Fibroblast of skin of left quadriceps (primary cell): ENCODE measurements at regions not wholly inside any gene's neighbourhood (a gene's known extent, or its start where the extent isn't known, plus 50 kb on each side); places are given as distances from the start of the nearest gene placed in this dataset.
"Not testable (repeated sequence)": the region's sequence is repeated elsewhere in the genome, so short reads cannot be mapped to it uniquely, and the experiment has no call there.

Experiments
- DNase-seq, 2 experiments: peaks; one replicate each; pipeline ENCODE4 v3.0.0-alpha.2; 2013; ENCODE audit warnings: low read depth in 2 of 2

DNA sequence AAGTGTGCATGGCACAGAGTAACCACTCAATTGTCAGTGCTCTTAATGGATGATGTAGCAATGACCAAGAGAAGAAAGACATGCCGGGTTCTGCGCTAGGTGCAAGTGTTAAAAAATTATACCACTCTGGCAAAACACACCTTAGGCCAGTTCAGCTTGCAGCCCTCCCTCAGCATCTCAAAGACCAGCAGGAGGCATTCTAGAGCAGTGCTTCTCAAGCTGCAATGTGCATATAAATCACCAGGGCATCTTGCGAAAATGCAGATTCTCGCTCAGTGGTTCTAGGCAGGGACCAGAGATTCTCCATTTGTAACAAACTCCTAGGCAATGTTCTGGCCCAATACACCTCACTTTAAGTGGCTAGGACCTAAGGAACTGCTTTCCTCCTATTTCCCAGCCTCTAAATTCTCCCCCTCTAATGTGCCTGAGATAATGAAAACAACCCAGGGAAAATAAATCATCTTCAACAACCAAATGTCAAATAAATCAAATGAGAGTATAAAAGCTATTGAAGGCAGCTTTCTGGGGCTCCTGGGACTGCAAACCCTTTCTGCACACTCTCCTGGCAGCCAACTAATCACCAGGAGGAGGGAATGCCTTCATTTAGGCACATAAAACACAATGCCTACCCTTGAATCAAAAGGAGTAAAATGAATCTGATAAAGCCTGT is 337.2 kb upstream of the API5 start:
- no peak for DNase-seq

DNA sequence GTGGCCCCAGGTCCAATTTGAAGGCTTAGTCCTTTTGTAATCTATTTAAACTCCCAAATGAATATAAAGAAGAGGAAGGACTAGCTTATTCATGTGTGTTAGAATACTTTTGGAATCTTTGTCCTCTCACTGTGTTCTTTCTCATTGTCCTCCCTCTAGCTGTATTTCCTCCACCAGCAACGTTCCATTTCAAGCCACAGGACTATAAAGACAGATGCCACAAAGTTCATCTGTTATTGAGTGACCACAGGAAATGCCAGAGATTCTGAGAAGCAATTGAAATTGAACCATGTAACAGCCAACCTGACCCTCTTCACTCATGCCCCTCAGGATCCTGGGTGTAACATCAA is 336.6 kb upstream of the API5 start:
- no peak for DNase-seq

DNA sequence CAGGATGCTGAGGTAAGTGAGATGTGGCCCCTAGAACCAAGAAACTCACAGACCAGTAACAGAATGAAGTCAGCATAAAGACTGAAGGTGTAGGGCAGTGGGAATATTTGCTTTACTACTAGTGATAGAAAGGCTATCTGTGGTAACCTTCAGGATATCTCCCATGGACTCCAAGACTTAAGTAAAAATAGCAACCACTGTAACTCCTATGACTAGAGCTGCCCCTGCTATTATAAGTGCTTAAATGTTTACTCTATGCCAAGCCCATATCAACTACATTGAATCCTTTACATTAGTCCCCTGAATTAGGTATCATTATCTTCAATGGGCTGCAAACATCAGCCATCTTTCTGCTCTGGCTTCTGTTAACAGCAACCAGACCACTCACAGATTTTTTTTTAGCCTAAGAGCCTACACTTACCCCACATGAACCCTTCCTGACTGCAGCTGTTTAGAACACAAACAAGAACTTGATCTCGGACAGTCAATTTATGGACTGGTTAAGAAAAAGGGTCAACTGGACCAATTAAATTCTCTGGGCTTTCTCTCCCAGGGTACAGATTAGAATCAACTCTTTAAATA is 335.1 kb upstream of the API5 start:
- no peak for DNase-seq

DNA sequence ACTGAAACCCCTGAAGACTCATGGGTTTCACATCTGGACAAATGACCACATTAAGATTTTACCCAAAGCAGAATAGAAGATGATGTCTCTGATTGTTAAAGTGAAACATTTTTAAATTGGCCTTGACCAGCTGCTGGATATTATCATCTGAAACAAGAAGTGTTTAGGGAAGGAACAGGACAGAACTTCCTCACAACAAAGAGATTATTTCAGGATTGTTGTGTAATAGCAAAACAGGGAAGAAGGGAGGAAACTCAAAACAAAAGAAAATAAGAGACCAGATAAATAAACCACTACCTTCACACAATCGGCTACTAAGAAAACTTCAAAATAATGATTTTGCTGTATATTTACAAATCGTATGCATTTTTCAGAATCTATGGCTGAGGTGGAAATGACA is 319.2 kb upstream of the API5 start:
- no peak for DNase-seq

DNA sequence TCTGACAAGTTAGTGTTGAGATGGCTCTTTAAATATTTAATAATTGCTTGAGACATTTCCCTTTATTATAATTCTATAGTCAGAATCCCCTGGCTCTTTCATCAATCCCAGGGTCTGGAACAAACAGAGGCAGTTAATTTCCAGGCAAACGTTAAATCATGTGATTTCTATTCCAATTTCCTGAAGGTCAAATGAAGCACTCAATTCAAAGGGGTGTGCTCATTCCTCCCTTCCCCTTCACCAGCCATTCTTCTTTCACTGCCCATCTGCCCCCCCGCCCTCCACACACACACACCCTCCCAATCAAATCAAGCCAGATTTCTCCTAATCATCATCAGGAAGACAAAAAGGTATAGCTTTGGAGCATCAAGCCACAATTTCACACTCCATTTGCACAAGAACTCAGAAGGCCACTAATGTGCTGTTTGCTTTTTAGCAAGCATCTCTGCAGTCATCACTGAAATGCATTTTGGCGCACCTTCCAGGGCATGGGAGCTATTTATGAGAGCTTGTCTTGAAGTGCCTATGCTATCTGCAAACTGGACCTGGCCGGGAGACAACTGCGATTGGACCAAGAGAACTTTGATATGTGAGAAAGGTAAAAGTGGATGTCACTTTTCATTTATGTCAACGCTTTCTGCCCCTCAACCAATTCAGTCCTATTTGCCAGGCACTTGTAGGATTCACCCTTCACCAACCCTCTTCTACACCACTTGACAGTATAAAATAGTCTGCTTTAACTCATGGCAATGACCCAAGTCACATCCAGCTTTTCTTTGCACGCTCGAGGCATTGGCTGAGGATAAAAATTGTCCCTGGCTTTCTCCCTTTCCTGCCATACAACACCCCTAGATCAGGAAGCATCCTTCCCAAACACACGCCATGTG is 315.1 kb upstream of the API5 start:
- DNase-seq = no peak

DNA sequence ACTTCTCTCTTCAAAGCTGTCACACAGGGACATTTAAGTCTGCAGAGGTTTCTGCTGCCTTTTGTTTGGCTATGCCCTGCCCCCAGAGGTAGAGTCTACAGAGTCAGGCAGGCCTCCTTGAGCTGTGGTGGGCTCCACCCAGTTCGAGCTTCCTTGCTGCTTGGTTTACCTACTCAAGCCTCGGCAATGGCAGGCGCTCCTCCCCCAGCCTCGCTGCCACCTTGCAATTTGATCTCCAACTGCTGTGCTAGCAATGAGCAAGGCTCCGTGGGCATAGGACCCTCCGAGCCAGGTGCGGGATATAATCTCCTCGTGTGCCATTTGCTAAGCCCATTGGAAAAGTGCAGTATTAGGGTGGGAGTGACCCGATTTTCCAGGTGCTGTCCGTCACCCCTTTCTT is 306.9 kb upstream of the API5 start:
- DNase-seq = not testable (repeated sequence)

DNA sequence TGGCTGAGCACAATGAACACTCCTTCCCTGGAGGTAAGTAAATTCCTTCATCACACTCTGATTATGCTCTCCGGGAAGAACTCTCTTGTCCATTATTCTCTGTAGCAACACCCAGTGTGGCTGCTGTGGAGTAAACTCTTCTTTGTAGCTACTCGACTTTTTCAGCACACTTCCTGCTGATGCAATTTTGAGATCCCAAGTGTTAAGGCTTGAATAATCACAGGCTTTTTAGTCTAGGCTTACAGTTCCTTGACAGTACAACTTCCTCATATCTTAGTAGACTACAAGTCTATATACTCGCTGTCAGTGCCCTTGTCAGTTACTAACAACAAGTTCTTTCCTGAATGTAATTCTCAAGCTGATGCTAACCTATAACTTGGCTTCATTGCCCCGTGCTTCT is 301.8 kb upstream of the API5 start:
- DNase-seq = no peak

DNA sequence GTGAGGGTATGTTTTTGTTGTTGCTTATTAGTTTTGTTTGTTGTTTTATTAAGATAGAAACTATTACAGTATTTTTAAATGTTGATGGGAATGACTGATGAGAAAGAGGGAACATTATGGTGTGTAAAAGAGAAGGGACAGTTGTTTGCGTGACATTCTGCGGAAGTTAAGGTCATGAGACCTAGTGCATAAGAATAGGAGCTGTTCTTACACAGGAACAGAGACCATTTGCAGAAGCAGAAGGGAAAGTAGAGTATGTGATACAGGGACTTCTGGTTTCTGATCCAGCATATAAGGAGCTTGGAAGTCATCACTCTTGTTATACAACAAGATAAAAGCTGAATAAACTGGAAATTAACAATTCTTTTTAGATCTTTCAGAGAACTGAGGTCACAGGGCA is 299.2 kb upstream of the API5 start:
- DNase-seq = no peak

DNA sequence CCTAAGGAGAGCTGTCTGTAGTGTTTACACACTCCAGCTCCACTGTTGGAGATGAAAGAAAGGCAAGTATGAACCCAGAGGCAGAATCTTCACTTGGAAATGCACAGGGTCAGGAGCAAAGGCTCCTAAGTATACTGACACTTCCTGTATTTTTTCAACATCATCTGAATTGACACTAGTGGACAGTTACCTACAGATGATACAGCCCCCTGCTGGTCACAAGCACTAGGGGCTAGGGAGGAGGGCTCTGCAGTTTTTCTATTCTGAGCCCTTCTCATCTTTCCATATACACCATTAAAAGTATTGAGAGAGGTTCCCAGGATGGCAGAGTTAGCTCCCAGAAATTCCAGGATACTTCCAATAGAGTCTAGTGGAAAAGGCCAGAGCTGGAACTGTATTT is 290.3 kb upstream of the API5 start:
- no peak for DNase-seq

DNA sequence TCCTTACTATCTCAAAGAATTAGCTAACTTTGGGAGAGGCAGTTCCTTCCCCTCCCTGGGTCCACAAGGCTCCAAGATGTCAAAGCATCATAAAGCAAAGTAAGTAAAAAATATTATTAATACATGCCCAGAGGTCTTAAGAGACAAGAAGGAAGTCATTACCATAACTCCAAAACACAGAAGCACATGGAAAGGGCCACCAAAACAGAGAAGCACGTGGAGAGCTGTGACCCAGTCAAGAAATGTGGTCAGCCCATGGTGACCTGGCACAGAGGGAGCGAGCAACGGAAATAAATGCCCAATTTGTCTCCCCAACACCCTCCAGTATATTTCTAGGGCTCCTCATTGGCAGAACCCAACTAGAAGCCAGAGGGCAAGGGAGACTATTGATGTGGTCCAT is 277.5 kb upstream of the API5 start:
- no peak for DNase-seq

DNA sequence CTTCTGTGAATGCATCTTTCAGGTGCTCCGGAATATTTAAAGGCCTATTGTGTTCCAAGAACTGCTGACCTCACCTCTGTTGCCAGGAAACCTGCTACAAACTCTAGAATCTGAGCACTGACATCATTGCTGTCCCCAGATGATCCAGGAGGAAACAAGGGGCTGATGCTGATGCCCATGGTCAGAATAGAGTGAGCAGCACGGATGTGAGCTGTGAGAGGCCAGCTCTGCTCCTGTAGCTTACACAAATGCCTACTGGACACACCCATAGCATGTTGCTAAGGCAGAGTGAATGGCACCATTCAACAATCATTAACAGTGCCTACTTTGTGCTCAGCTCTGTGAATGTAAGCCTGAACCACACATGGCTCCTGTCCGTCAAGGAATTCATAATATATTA is 276.7 kb upstream of the API5 start:
- DNase-seq = no peak

DNA sequence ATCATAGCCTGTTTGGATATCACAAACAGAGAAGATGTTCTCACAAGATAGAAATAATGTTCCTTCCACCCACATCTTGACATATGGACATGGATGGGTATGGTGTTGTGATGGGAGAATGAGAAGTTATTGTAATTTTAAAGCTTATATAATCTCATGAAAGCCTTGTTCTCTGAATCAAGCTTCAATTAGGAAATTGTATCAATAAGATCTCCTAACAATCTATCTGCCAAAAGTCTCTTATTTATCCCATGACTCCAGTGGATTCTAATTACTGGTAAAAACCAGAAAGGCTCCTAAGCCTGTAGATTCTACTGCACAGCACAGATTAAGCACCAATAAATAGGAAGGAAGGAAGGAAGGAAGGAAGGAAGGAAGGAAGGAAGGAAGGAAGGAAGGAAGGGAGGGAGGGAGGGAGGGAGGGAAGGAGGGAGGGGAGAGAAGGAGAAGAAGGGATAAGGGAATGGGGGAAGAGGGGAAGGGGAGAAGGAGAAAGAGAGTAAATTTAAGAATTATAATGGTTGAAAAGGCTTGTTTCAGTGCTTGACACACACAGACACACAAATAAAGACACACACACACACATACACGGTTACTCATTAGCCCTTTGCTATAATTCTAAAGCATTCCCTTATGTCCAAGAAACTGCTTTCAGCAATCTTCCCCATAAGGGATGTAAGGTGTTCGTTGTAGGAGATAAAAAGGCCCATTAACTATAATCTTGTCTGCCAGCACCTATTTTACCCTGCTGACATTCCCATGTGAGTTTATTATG is 258.0 kb upstream of the API5 start:
- DNase-seq = no peak

DNA sequence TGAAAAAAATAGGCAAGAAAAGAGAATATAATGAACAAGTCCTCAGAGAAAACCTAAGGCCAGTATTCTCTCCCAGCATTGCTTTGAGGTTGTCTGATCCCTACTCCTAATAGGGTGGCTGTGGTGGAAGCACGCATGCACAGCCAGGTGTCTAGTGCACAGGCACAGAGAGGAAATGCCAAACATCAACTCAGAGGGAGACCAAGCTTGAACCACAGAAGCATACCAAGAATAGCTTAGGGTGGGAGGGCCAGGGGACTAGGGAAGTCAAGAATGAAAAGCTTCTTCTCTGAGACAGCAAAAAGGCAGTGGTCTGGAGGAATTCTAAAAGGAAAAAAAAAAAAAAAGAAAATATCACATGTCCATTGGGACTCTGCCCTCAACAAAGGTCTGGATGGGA is 244.1 kb upstream of the API5 start:
- DNase-seq = no peak

DNA sequence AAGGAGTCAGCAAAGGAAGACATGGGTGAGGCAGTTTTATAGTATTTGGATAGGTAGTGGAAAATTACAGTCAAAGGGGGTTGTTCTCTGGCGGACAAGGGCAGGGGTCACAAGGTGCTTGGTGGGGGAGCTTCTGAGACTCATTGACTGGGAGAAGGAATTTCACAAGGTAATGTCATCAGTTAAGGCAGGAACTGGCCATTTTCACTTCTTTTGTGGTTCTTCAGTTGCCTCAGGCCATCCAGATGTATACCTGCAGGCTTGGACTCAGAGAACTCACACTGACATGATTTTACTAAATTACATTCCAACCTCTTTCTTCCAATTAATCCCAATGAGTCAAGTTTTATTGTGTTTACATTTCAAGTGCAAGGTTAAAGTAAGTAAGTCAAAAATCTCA is 240.5 kb upstream of the API5 start:
- DNase-seq = no peak

DNA sequence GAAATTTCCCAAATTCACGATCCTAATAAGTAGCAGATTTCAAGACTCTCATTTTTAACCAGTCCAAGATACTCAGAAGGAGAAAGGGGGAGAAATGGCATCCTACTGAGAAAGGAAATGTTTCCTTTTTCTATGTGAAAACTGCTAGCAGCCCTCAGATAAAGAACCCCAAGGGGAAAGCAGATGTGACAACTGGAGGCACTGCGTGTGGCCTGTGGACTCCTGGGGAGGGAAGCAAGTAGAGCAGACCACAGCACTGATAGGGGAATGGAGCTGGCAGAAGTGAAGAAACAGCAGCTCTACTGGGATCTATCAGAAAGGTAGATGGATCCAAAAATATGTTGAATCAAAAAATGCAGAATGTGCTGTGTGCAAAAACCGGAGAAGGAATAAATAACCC is 239.7 kb upstream of the API5 start:
- DNase-seq = no peak

DNA sequence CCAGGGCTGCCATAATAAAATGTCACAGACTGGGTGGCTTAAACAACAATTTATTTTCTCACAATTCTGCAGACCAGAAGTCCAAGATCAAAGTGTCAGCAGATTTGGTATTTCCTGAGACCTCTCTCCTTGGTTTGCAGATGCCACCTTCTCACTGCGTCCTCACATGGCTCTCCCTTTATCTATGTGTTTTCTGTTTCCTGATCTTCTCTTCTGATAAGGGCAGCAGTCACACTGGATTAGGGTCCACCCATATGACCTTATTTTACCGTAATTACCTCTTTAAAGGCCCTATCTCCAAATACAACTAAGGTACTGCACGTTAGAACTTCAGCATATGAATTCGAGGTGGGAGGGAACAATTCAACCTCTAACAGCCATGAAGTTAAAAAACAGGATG is 238.9 kb upstream of the API5 start:
- DNase-seq = no peak

DNA sequence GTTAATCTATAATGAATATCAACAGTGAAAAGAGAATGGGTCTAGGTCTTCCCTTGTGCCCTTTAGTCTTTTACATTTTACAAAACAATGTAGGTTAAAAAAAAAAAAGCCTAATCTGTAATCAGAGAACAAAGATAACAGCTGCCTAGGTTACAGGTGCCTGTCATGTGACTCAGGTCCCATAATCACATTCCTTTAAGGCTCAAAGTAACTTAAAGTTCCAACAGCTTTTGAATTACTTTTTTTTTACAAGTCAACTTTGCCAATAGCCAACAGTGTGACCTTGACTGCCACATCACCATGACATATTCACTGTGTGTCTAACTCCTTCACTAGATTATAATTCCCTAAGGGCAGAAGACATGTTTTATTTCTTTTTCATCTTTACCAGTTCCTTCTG is 237.0 kb upstream of the API5 start:
- DNase-seq = no peak

DNA sequence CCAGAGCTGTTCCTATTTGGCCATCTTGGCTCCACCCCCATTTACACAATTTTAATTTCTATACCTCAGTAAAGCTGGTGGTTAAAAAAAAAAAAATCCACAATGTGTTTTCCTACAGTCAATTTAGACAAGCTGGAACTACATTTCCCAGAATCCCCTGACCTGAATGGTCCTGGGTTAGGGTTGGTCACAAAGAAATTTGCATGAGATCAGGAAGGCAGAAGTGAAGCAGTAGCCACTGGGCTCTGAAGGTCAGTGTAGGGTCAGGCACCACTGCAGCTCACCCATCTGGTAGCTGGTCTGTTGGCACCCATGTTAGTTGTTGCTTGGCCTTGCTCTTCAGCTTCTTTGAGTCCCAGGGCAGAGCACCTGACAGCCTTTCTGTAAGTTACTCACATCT is 210.7 kb upstream of the API5 start:
- DNase-seq = no peak

DNA sequence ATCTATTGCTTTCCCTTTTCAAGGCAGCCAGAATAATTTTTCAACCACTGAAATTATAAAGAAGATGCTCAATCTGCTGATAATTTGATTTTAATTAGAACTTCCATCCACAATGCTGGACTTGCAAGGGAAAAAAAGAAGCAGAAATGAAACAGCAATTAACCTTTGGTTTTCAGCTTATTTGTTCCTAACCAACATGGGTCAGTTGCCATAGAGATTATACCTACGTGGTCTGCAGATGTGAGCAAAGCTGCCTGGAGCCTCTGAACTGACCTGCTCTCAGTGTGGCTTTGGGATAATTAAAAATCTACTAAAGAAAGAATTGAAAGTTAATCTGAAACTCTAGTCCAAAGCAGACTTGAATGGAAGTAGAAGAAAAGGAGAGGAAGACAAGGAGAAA is 195.7 kb upstream of the API5 start:
- DNase-seq = no peak

DNA sequence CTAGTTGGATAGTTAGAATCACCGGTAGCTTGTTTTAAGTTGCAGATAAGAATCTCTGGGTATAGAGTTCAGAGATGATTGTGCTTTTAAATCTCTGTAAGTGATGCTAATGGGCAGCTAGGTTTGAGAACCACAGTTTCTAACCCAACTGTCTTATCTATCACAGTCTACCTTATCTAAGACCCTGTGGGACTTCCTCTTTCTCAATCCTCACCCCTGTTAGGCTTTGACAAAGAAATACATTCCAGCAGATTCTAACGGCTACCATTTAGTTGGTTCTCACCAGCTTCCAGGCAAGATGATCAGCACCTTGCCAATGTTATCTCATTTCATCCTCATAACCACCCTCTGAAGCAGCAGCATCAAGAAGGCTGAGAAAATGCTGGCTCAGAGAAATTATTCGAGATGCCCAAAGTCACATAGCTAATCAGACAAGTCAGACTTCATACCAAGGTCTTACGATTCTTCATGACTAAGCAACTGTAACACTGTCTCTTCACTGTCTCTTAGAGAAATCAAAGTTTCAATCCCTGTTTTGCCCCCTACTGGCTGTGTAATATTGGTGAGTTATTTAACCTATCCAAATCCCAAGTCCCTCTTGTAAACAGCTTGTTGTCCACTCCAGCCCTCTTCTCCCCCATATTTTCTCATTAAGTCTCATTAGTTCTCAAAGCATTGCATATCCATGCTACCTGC is 192.4 kb upstream of the API5 start:
- no peak for DNase-seq

DNA sequence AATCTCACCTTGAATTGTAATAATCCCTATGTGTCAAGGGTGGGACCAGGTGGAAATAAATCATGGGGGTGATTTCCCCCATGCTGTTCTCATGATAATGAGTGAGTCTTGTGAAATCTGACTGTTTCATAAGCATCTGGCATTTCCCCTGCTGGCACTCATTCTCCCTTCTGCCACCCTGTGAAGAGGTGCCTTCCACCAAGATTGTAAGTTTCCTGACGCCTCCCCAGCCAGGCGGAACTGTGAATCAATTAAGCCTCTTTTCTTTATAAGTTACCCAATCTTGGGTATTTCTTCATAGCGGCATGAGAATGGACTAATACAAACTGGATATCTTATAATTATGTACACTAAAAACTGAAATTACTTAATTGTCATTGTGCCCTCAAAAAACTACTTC is 189.2 kb upstream of the API5 start:
- no peak for DNase-seq

DNA sequence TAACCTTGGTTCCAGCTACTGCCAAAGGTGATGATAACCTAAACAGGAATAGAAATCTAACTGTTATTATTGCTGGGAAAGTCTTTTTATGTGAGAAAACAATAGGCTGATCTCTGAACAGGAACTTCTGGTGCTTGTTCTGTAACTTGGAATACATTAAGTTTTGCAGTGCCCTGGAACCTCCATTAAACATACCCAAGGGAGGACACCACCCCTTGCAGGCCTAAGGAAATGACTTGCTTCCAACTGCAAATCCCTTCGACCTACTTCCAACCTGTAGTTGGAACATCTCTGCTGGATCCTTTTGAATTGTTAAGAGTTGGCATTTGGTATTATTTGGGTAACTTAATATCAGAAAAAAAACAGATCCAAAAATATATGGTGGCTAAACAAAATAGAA is 188.4 kb upstream of the API5 start:
- DNase-seq = no peak
